ENCODE measurements at regions not wholly inside any gene's neighbourhood (a gene's known extent, or its start where the extent isn't known, plus 50 kb on each side); places are given as distances from the start of the nearest gene placed in this dataset.

DNA sequence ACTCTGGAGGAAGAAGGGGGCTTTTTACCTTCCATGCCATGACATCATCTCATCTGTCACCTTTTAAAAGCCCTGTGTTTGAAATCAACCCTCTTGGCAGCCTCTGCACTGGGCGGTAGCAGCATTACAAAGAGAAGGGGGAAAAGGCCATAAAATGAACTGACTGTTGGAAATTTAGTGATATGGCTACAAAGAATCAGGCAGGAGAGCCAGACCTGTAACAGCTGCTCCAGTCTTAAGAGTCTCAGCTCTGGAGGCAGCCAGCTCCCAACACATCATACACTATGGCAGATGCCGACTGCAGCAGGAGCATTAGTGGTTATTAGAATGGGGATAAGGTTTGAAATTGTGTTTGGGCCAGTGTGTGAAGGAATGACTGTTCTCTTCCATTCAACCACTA is 257.5 kb downstream of the DMAC1 start:
- TF ChIP-seq, protein P1, sequence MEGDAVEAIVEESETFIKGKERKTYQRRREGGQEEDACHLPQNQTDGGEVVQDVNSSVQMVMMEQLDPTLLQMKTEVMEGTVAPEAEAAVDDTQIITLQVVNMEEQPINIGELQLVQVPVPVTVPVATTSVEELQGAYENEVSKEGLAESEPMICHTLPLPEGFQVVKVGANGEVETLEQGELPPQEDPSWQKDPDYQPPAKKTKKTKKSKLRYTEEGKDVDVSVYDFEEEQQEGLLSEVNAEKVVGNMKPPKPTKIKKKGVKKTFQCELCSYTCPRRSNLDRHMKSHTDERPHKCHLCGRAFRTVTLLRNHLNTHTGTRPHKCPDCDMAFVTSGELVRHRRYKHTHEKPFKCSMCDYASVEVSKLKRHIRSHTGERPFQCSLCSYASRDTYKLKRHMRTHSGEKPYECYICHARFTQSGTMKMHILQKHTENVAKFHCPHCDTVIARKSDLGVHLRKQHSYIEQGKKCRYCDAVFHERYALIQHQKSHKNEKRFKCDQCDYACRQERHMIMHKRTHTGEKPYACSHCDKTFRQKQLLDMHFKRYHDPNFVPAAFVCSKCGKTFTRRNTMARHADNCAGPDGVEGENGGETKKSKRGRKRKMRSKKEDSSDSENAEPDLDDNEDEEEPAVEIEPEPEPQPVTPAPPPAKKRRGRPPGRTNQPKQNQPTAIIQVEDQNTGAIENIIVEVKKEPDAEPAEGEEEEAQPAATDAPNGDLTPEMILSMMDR (IDR thresholded peaks at IDR 0.05), result no peak
- no peak for TF ChIP-seq POLR2A (IDR thresholded peaks at IDR 0.05)
- no peak for TF ChIP-seq POLR2AphosphoS5 (IDR thresholded peaks at IDR 0.05)
